Lower lobe of right lung (tissue), 2 donors: ENCODE measurements at regions not wholly inside any gene's neighbourhood (a gene's known extent, or its start where the extent isn't known, plus 50 kb on each side); places are given as distances from the start of the nearest gene placed in this dataset.
"Not testable (repeated sequence)": the region's sequence is repeated elsewhere in the genome, so short reads cannot be mapped to it uniquely, and the experiment has no call there.

Experiments used
- ATAC-seq, 2 donors: fragments of 200-7000 bp; cut with Tn5 transposase; one replicate each; pipeline ENCODE4 v1.9.1; 2020 to 2022; ENCODE audit warnings: mild to moderate bottlenecking in 2 of 2, moderate library complexity in 2 of 2
- DNase-seq: peaks from one replicate; pipeline ENCODE4 v3.0.0-alpha.2; 2020
- H3K27ac ChIP-seq: fragments of 200-600 bp; one replicate; pipeline ENCODE4 v1.8.0; 2022
- H3K27me3 ChIP-seq: fragments of 200-600 bp; one replicate; pipeline ENCODE4 v1.8.0; 2022; ENCODE audit warnings: low read depth
- H3K36me3 ChIP-seq: fragments of 200-600 bp; one replicate; pipeline ENCODE4 v1.8.0; 2022; ENCODE audit warnings: mild to moderate bottlenecking
- H3K4me1 ChIP-seq: fragments of 200-600 bp; one replicate; pipeline ENCODE4 v1.8.0; 2022
- H3K4me3 ChIP-seq: fragments of 200-600 bp; one replicate; pipeline ENCODE4 v1.8.0; 2022; ENCODE audit warnings: mild to moderate bottlenecking
- H3K9me3 ChIP-seq: fragments of 200-600 bp; one replicate; pipeline ENCODE4 v1.8.0; 2022
- CTCF ChIP-seq: fragments of 200-600 bp; IDR thresholded peaks from one replicate; pipeline ENCODE4 v1.8.0; 2022; ENCODE audit warnings: antibody characterized with exemption, mild to moderate bottlenecking
- intact Hi-C: fragments of 100-400 bp; cut with DNase I; formaldehyde crosslinking; loops from one replicate; pipeline ENCODE4 v1.11.0; 2022
- donor health status: DM: no; HTN: yes; CAD: no; lungs with severe emphysema.

GRCh38 chrX:16347968-16348670 is 180.8 kb downstream of the MAGEB17 start:
- ATAC-seq = no peak
- H3K27ac ChIP-seq = no peak overlapping the region

GRCh38 chrX:16357902-16358301 is 190.6 kb downstream of the MAGEB17 start:
- H3K4me1 ChIP-seq = no peaks in the 10 kb centered on the region
- DNase-seq (no peak), ATAC-seq (no peak)
- H3K27me3 ChIP-seq = no peaks in the 10 kb centered on the region
- no peaks in the 10 kb centered on the region for H3K9me3 ChIP-seq
- no peak for TF ChIP-seq CTCF
- H3K36me3 ChIP-seq = no peaks in the 10 kb centered on the region
- intact Hi-C loops = no loop called here
- no peak overlapping the region for H3K27ac ChIP-seq
- H3K4me3 ChIP-seq = no peak overlapping the region

More at GRCh38 chrX:16347968-16348670, 180.8 kb downstream of the MAGEB17 start:
- no peak for DNase-seq
- Histone ChIP-seq H3K9me3 (no peaks in the 10 kb centered on the region), H3K27me3 (no peaks in the 10 kb centered on the region), H3K4me3 (no peak overlapping the region), H3K36me3 (no peaks in the 10 kb centered on the region), H3K4me1 (no peaks in the 10 kb centered on the region)
- TF ChIP-seq CTCF = no peak
- intact Hi-C loops = no loop called here

GRCh38 chrX:16360056-16360455 is 192.8 kb downstream of the MAGEB17 start:
- H3K4me1 ChIP-seq, H3K36me3 ChIP-seq, H3K4me3 ChIP-seq, H3K27me3 ChIP-seq, H3K9me3 ChIP-seq, DNase-seq, ATAC-seq, H3K27ac ChIP-seq, intact Hi-C loops: not testable (repeated sequence)

GRCh38 chrX:16368696-16369095 is 201.4 kb downstream of the MAGEB17 start:
- no peaks in the 10 kb centered on the region for H3K9me3 ChIP-seq
- H3K4me1 ChIP-seq = no peaks in the 10 kb centered on the region
- H3K4me3 ChIP-seq = no peak overlapping the region
- intact Hi-C loops = no loop called here
- no peak for TF ChIP-seq CTCF
- ATAC-seq (no peak), DNase-seq (no peak)
- H3K36me3 ChIP-seq = no peaks in the 10 kb centered on the region
- H3K27me3 ChIP-seq = no peaks in the 10 kb centered on the region
- no peak overlapping the region for H3K27ac ChIP-seq

- Histone ChIP-seq H3K4me3 (no peak overlapping the region), H3K27ac (no peak overlapping the region), H3K4me1 (no peaks in the 10 kb centered on the region), H3K9me3 (no peaks in the 10 kb centered on the region), H3K36me3 (no peaks in the 10 kb centered on the region), H3K27me3 (no peaks in the 10 kb centered on the region)
- no peak for TF ChIP-seq CTCF
- intact Hi-C loops = no loop called here
- DNase-seq (no peak), ATAC-seq (no peak)
These were observed 208.8 kb downstream of the MAGEB17 start for GRCh38 chrX:16376056-16376455.

- no peak overlapping the region for H3K27ac ChIP-seq
- no peak for TF ChIP-seq CTCF
- H3K4me1 ChIP-seq = no peaks in the 10 kb centered on the region
- H3K9me3 ChIP-seq = no peaks in the 10 kb centered on the region
- no peaks in the 10 kb centered on the region for H3K27me3 ChIP-seq
- DNase-seq (no peak), ATAC-seq (no peak)
- no peak overlapping the region for H3K4me3 ChIP-seq
- intact Hi-C loops = no loop called here
- no peaks in the 10 kb centered on the region for H3K36me3 ChIP-seq
These were observed 218.8 kb downstream of the MAGEB17 start for GRCh38 chrX:16386126-16386525.
